ENCODE measurements at regions not wholly inside any gene's neighbourhood (a gene's known extent, or its start where the extent isn't known, plus 50 kb on each side); places are given as distances from the start of the nearest gene placed in this dataset.
"Not testable (repeated sequence)": the region's sequence is repeated elsewhere in the genome, so short reads cannot be mapped to it uniquely, and the experiment has no call there.

DNA sequence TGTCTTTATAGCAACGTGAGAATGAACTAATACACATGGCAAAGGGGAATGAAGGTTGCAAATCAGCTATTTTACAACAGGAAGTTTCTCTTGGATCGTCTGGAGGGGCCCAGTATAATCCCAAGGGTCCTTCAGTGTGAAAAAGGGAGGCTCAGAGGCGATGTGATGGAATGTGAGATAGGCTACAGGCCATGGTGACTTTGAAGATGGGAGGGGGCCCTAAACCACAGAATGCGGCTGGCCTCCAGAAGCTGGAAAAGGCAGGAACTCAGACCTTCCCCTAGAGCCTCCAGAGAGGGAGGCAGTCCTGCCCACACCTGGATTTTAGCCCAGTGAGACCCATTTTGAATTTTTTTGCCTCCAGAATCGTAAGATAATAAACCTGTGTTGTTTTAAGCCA, 69.4 kb upstream of the PGM2 start:
- in situ Hi-C loops (cut with HindIII; ENCODE audit: low sequenced_read_pairs) = no loop called here
- H3K4me3 ChIP-seq (ENCODE audit: low read depth, low read length) = no peak overlapping the region
- no peak for TF ChIP-seq CTCF (IDR thresholded peaks at IDR 0.05; ENCODE audit: low read depth, low read length)
- DNase-seq (ENCODE audit: low read depth, low spot score) = no peak

- no peak for TF ChIP-seq CTCF (IDR thresholded peaks at IDR 0.05; ENCODE audit: low read depth, low read length)
- in situ Hi-C loops (cut with HindIII; ENCODE audit: low sequenced_read_pairs) = no loop called here
- no peak overlapping the region for H3K4me3 ChIP-seq (ENCODE audit: low read depth, low read length)
- no peak for DNase-seq (ENCODE audit: low read depth, low spot score)
These were observed 68.4 kb upstream of the RELL1 start for GRCh38 chr4:37754410-37755185.

GRCh38 chr4:37749398-37749988, 63.3 kb upstream of the RELL1 start:
- no peak for DNase-seq (ENCODE audit: low read depth, low spot score)
- in situ Hi-C loops (cut with HindIII; ENCODE audit: low sequenced_read_pairs) = no loop called here
- TF ChIP-seq CTCF (IDR thresholded peaks at IDR 0.05; ENCODE audit: low read depth, low read length) = no peak
- no peak overlapping the region for H3K4me3 ChIP-seq (ENCODE audit: low read depth, low read length)

GRCh38 chr4:37748485-37748884, 62.3 kb upstream of the RELL1 start:
- no peak overlapping the region for H3K4me3 ChIP-seq (ENCODE audit: low read depth, low read length)
- TF ChIP-seq CTCF (IDR thresholded peaks at IDR 0.05; ENCODE audit: low read depth, low read length) = no peak
- in situ Hi-C loops (cut with HindIII; ENCODE audit: low sequenced_read_pairs) = no loop called here
- no peak for DNase-seq (ENCODE audit: low read depth, low spot score)

DNA sequence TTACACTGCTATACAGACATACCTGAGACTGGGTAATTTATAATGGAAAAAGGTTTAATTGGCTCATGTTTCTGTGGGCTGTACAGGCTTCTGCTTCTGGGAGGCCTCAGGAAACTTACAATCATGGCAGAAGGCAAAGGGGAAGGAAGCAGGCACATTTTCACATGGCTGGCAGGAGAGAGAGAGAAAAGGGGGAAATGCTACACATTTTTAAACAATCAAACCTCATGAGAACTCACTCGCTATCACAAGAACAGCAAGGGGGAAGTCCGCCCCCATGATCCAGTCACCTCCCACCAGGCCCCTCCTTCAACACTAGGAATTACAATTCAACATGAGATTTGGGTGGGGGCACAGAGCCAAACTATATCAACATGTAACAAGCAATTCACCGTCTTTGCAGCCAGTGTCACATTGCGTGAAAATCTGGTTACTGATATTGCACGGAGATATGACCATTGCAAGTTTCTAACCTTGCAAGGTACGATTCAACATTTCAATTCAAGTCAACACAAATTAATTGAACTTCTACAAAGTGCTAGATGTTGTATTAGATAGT, 61.7 kb upstream of the RELL1 start:
- no peak overlapping the region for H3K4me3 ChIP-seq (ENCODE audit: low read depth, low read length)
- DNase-seq (ENCODE audit: low read depth, low spot score) = no peak
- no peak for TF ChIP-seq CTCF (IDR thresholded peaks at IDR 0.05; ENCODE audit: low read depth, low read length)
- in situ Hi-C loops (cut with HindIII; ENCODE audit: low sequenced_read_pairs) = no loop called here

GRCh38 chr4:37746852-37747251, 60.7 kb upstream of the RELL1 start:
- DNase-seq (ENCODE audit: low read depth, low spot score); in situ Hi-C loops (cut with HindIII; ENCODE audit: low sequenced_read_pairs); H3K4me3 ChIP-seq (ENCODE audit: low read depth, low read length): not testable (repeated sequence)

GRCh38 chr4:37745946-37746345, 59.8 kb upstream of the RELL1 start:
- in situ Hi-C loops (cut with HindIII; ENCODE audit: low sequenced_read_pairs) = no loop called here
- TF ChIP-seq CTCF (IDR thresholded peaks at IDR 0.05; ENCODE audit: low read depth, low read length) = no peak
- DNase-seq (ENCODE audit: low read depth, low spot score) = peak; percentile 15
- H3K4me3 ChIP-seq (ENCODE audit: low read depth, low read length) = no peak overlapping the region

Measured in astrocyte of the spinal cord (primary cell).